OCI-LY7 (cell line): ENCODE measurements at regions not wholly inside any gene's neighbourhood (a gene's known extent, or its start where the extent isn't known, plus 50 kb on each side); places are given as distances from the start of the nearest gene placed in this dataset.

Experiments
- BruUV-seq: library from RNA; stranded (reverse); fragments of 400-500 nt; replicated peaks from 2 replicates; lab custom pipeline; 2021; lab: Mats Ljungman, UMichigan
- CTCF ChIA-PET: fragments of 300-600 bp; sonication (Branson Sonifier 250); formaldehyde crosslinking; loops from one replicate; lab custom pipeline; 2022; ENCODE audit warnings: antibody characterized with exemption; ENCODE audit not compliant: unreplicated experiment; lab: Charles Lee
- POLR2A ChIA-PET: fragments of 300-600 bp; sonication (Branson Sonifier 250); formaldehyde crosslinking; loops from one replicate; lab custom pipeline; 2022; ENCODE audit warnings: antibody characterized with exemption; lab: Charles Lee
- DNase-seq: peaks from one replicate; pipeline ENCODE4 v3.0.0-alpha.2; 2015; ENCODE audit warnings: low spot score
- H2AFZ ChIP-seq: fragments of 200-600 bp; sonication (generic), shearing (Covaris generic); 2 replicates; pipeline ENCODE4 v1.6.1; 2014; ENCODE audit warnings: mild to moderate bottlenecking, antibody characterized with exemption, low read length, moderate library complexity
- H3K27ac ChIP-seq: fragments of 200-600 bp; sonication (generic); 2 replicates; pipeline ENCODE4 v1.5.1; 2014; ENCODE audit warnings: mixed run types, low read depth, mild to moderate bottlenecking, moderate library complexity, low read length, inconsistent platforms; ENCODE audit not compliant: poor library complexity, severe bottlenecking
- H3K36me3 ChIP-seq: fragments of 200-600 bp; sonication (generic); 2 replicates; pipeline ENCODE4 v1.6.1; 2014; ENCODE audit warnings: mild to moderate bottlenecking, antibody characterized with exemption, low read length, moderate library complexity, mixed read lengths; ENCODE audit not compliant: insufficient read depth
- H3K4me1 ChIP-seq: fragments of 200-600 bp; sonication (generic); 2 replicates; pipeline ENCODE4 v1.5.1; 2014; ENCODE audit warnings: mild to moderate bottlenecking, low read length; ENCODE audit not compliant: insufficient read depth, poor library complexity, severe bottlenecking
- H3K4me2 ChIP-seq: fragments of 200-600 bp; sonication (generic); 2 replicates; pipeline ENCODE4 v1.6.1; 2014; ENCODE audit warnings: mild to moderate bottlenecking, low read length
- H3K4me3 ChIP-seq: fragments of 200-600 bp; sonication (generic); 2 replicates; pipeline ENCODE4 v1.5.1; 2014; ENCODE audit warnings: mild to moderate bottlenecking, low read depth, low read length; ENCODE audit not compliant: poor library complexity, severe bottlenecking
- H3K79me2 ChIP-seq: fragments of 200-600 bp; sonication (generic); 2 replicates; pipeline ENCODE4 v1.6.1; 2016; ENCODE audit warnings: low read depth, mild to moderate bottlenecking, low read length, moderate library complexity, mixed read lengths; ENCODE audit not compliant: insufficient read depth
- H3K9me2 ChIP-seq: fragments of 200-600 bp; sonication (generic); 2 replicates; pipeline ENCODE4 v1.6.1; 2016; ENCODE audit warnings: mild to moderate bottlenecking, low read length, mixed read lengths; ENCODE audit not compliant: insufficient read depth
- H3K9me3 ChIP-seq: fragments of 200-600 bp; sonication (generic); 2 replicates; pipeline ENCODE4 v1.6.1; 2014; ENCODE audit warnings: mild to moderate bottlenecking, mixed run types, low read length, mixed read lengths
- H4K20me1 ChIP-seq: fragments of 200-600 bp; sonication (generic); 2 replicates; pipeline ENCODE4 v1.6.1; 2014; ENCODE audit warnings: mild to moderate bottlenecking, antibody characterized with exemption, low read length, moderate library complexity, mixed read lengths; ENCODE audit not compliant: insufficient read depth
- CTCF ChIP-seq: fragments of 200-600 bp; sonication (generic); conservative IDR thresholded peaks from 2 replicates; pipeline ENCODE4 v1.5.1; 2014; ENCODE audit warnings: mild to moderate bottlenecking, antibody characterized with exemption, low read length, moderate library complexity, mixed read lengths
- EZH2phosphoT487 ChIP-seq: fragments of 200-600 bp; sonication (generic); IDR thresholded peaks from 2 replicates; pipeline ENCODE4 v1.6.1; 2018; ENCODE audit warnings: low read depth, borderline replicate concordance, mild to moderate bottlenecking, mixed run types, antibody characterized with exemption, low read length, moderate library complexity, mixed read lengths
- intact Hi-C: fragments of 100-400 bp; cut with micrococcal nuclease; formaldehyde crosslinking; loops from one replicate; pipeline ENCODE4 v1.10.0; 2022; ENCODE audit not compliant: unreplicated experiment

GRCh38 chr2:16114070-16114469 lies 173.7 kb downstream of the MYCN start:
- no peaks in the 10 kb centered on the region for H3K4me1 ChIP-seq
- H2AFZ ChIP-seq = no peak overlapping the region
- no peaks in the 10 kb centered on the region for H3K36me3 ChIP-seq
- no peaks in the 10 kb centered on the region for H4K20me1 ChIP-seq
- H3K79me2 ChIP-seq = no peaks in the 10 kb centered on the region
- no peak overlapping the region for H3K27ac ChIP-seq
- CTCF ChIA-PET = no interaction called here
- no peaks in the 10 kb centered on the region for H3K9me2 ChIP-seq
- no peaks in the 10 kb centered on the region for H3K9me3 ChIP-seq
- no peak for DNase-seq
- no TSS peak for BruUV-seq
- H3K4me3 ChIP-seq = no peak overlapping the region
- H3K4me2 ChIP-seq = no peak overlapping the region
- intact Hi-C loops = no loop called here
- POLR2A ChIA-PET = no interaction called here
- no peak for TF ChIP-seq EZH2phosphoT487
- TF ChIP-seq CTCF = no peak

- Histone ChIP-seq H4K20me1 (no peaks in the 10 kb centered on the region), H3K9me3 (no peaks in the 10 kb centered on the region), H3K79me2 (no peaks in the 10 kb centered on the region), H3K36me3 (no peaks in the 10 kb centered on the region), H3K4me1 (no peaks in the 10 kb centered on the region), H2AFZ (no peak overlapping the region), H3K9me2 (no peaks in the 10 kb centered on the region), H3K4me3 (no peak overlapping the region), H3K4me2 (no peak overlapping the region), H3K27ac (no peak overlapping the region)
- intact Hi-C loops = no loop called here
- POLR2A ChIA-PET = no interaction called here
- no TSS peak for BruUV-seq
- TF ChIP-seq CTCF (no peak), EZH2phosphoT487 (no peak)
- no peak for DNase-seq
- CTCF ChIA-PET = no interaction called here
Observed at GRCh38 chr2:16113568-16113967, 173.2 kb downstream of the MYCN start.

- POLR2A ChIA-PET = no interaction called here
- Histone ChIP-seq H3K9me2 (no peaks in the 10 kb centered on the region), H3K9me3 (no peaks in the 10 kb centered on the region), H3K4me1 (no peaks in the 10 kb centered on the region), H3K36me3 (no peaks in the 10 kb centered on the region), H3K27ac (no peak overlapping the region), H4K20me1 (no peaks in the 10 kb centered on the region), H3K4me3 (no peak overlapping the region), H3K4me2 (no peak overlapping the region), H3K79me2 (no peaks in the 10 kb centered on the region), H2AFZ (no peak overlapping the region)
- TF ChIP-seq EZH2phosphoT487 (no peak), CTCF (no peak)
- no TSS peak for BruUV-seq
- intact Hi-C loops = no loop called here
- CTCF ChIA-PET = no interaction called here
- DNase-seq = no peak
Observed at GRCh38 chr2:16112972-16113560, 172.7 kb downstream of the MYCN start.
